ENCODE measurements at regions not wholly inside any gene's neighbourhood (a gene's known extent, or its start where the extent isn't known, plus 50 kb on each side); places are given as distances from the start of the nearest gene placed in this dataset.

- TF ChIP-seq CTCF (IDR thresholded peaks at IDR 0.05; ENCODE audit: borderline replicate concordance, extremely low read depth, low read length, poor library complexity, severe bottlenecking) (no peak), EZH2 (IDR thresholded peaks at IDR 0.05; ENCODE audit: borderline replicate concordance, low read depth, low read length, severe bottlenecking) (no peak)
Measured at GRCh38 chr3:54065586-54065985, 56.8 kb upstream of the CACNA2D3 start.
